Right lobe of liver (tissue), 6 donors: ENCODE measurements at regions not wholly inside any gene's neighbourhood (a gene's known extent, or its start where the extent isn't known, plus 50 kb on each side); places are given as distances from the start of the nearest gene placed in this dataset.
A peak's percentile ranks its signal among the peaks of the same experiment; 100 is the strongest.

ENCODE experiments used
- ATAC-seq, 4 donors: fragments of 200-7000 bp; cut with Tn5 transposase; one replicate each; pipeline ENCODE4 v1.9.1; 2020; ENCODE audit warnings: mild to moderate bottlenecking in 4 of 4, moderate library complexity in 4 of 4
- DNase-seq, 3 donors: peaks; one replicate each; pipeline ENCODE4 v3.0.0-alpha.2; 2020
- H3K27ac ChIP-seq, 3 donors: fragments of 200-600 bp; one replicate each; pipeline ENCODE4 v1.8.0; 2022
- H3K27me3 ChIP-seq, 2 donors: fragments of 200-600 bp; one replicate each; pipeline ENCODE4 v1.8.0; 2022
- H3K36me3 ChIP-seq, 4 donors: fragments of 200-600 bp; sonication (generic) in 1 of 4; one replicate each; pipeline versions ENCODE4 v1.5.1 to v1.8.0; 2017 to 2022; ENCODE audit warnings: control low read depth in 1 of 4
- H3K4me1 ChIP-seq, 4 donors: fragments of 200-600 bp; sonication (generic) in 1 of 4; one replicate each; pipeline versions ENCODE4 v1.5.1 to v1.8.0; 2017 to 2022; ENCODE audit warnings: control low read depth in 1 of 4
- H3K4me3 ChIP-seq, 3 donors: fragments of 200-600 bp; one replicate each; pipeline ENCODE4 v1.8.0; 2022
- H3K9me3 ChIP-seq, 4 donors: fragments of 200-600 bp; sonication (generic) in 1 of 4; one replicate each; pipeline versions ENCODE4 v1.5.1 to v1.8.0; 2017 to 2022; ENCODE audit warnings: control low read depth in 1 of 4
- CTCF ChIP-seq, 4 donors: fragments of 200-600 bp in 3 of 4; fragments of 450-650 bp in 1 of 4; IDR thresholded peaks; one replicate each; pipeline versions ENCODE4 v1.5.1 to v1.8.0; 2016 to 2022; ENCODE audit warnings: antibody characterized with exemption in 4 of 4, mild to moderate bottlenecking in 2 of 4
- POLR2A ChIP-seq: fragments of 450-650 bp; IDR thresholded peaks from one replicate; pipeline ENCODE4 v1.6.1; 2017; ENCODE audit warnings: antibody characterized with exemption, mild to moderate bottlenecking
- WGBS: methylation state at CpG from one replicate; pipeline ENCODE4 v1.1.6; 2018; ENCODE audit warnings: low coverage, low lambda C conversion rate; ENCODE audit not compliant: insufficient coverage; ENCODE audit errors: missing lambda C conversion rate; 5-methylcytosine and 5-hydroxymethylcytosine counted together
- intact Hi-C, 2 donors: fragments of 100-400 bp; cut with DNase I; formaldehyde crosslinking; loops; one replicate each; pipeline versions ENCODE4 v1.11.2 to v1.14.1; 2022
- donor health status: DM: no; HTN: yes; CAD: no.
- donor health status: DM: no; HTN: no; CAD: no.
- donor health status: DM: no; HTN: no; CAD: no.
- donor health status: DM: no; HTN: yes; CAD: no.
- donor health status: DM: no; HTN: yes; CAD: no.

DNA sequence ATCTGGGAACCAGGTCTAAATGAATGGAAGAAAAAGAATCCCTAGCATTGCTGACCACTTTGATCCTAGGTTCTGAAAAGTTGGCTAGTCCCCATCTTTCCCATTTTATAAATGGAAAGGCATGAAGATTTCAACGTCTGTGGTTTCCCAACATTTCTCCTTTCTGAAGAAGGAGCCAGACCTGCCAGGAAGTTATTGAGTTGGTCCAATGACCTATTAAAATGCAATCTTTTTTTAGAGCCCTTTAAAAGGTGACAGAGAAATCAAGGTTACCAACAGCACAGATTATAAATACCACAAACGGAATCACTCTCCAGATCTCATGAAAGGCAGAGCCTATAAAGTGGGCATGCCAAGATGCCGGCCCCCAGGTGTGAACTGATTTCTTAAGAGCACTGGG lies 505.6 kb upstream of the THBS1 start:
- no peaks in the 10 kb centered on the region for H3K4me1 ChIP-seq
- H3K27me3 ChIP-seq, result no peaks in the 10 kb centered on the region
- ATAC-seq (no peak), DNase-seq (no peak)
- H3K9me3 ChIP-seq, result no peaks in the 10 kb centered on the region
- intact Hi-C loops, result no loop called here
- no peak overlapping the region for H3K27ac ChIP-seq
- 41% methylated on average over 3 of the region's 3 CpGs for WGBS
- TF ChIP-seq POLR2A (no peak), CTCF (IDR thresholded peaks at IDR 0.05) (no peak)
- H3K36me3 ChIP-seq, result no peaks in the 10 kb centered on the region
- no peak overlapping the region for H3K4me3 ChIP-seq

DNA sequence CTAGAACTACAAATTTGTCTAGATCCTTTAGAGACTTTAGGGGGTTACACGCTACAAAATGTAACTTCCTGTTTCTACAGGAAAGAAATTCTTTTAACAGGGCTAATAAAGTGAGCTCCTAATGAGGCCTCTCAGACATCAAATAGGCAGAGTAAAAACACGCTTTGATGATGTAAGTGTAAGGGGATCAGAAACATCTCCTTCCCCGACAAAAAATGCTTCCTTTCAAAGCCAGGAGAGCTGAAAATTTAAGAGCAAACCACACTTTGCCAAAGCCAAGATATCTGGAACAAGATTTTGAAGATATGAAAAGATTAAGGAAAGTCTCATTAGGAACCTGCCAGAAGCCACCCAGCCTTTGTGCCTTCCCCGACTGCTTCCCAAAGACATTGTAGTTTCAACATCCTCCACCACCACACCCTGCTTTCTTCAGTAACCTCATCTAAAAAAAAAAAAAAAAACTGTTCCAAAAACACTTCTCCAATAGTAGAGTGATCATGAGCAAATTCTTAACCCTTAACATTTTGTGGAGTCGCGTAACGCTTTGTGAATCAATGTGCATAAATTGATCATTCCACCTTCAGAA lies 505.0 kb upstream of the THBS1 start:
- Histone ChIP-seq H3K27ac (no peak overlapping the region), H3K27me3 (no peaks in the 10 kb centered on the region), H3K9me3 (no peaks in the 10 kb centered on the region), H3K36me3 (no peaks in the 10 kb centered on the region), H3K4me3 (no peak overlapping the region), H3K4me1 (no peaks in the 10 kb centered on the region)
- intact Hi-C loops, result no loop called here
- DNase-seq (no peak), ATAC-seq (no peak)
- WGBS, result 53% methylated on average over 7 of the region's 7 CpGs
- no peak for TF ChIP-seq CTCF (IDR thresholded peaks at IDR 0.05)
- no peak for TF ChIP-seq POLR2A

DNA sequence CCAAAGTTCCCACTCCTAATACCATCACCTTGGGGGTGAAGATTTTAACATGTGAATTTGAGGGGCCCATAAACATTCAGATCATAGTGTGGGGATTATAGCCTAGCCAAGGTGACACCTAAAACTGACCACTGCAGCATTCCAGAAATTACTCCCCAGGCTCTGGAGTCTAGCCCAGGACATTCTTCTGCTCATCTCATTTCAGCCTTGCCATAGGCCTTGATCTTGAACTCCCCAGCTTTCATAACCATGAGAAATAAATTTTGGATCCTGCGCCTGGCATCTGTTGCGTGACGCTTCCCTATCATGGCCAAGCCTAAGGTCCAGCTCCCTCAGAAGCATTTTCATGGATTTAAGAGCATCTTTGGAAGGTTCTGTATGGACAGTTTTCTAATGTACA lies 502.9 kb upstream of the THBS1 start:
- intact Hi-C loops, result no loop called here

DNA sequence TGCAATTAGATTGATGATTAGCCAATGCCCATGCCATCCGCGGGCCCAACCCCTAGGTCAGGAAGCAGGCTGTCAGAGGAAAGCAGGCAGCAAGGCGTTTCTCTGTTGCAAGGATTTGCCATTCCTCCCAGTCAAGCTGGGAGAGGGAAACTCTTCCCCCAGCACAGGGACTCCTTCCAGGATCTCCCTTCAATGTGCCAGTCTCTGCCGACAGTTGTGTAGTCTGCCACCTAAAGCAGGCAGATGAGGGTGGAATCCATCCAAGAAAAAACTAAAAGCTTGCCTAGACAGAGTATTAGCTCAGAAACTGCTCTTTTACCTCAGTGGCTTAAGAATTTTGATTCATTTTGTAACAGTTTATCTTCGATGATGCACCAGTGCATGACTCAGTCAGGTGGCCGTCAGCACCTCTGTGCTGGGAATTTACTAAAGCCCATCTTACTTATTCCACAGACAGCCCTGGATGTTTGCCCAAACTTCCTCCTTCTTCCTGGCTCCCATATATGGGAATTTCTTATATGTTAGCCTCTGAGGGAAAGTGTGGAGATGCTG lies 501.5 kb upstream of the THBS1 start:
- Histone ChIP-seq H3K4me1 (no peaks in the 10 kb centered on the region), H3K36me3 (no peaks in the 10 kb centered on the region), H3K4me3 (no peak overlapping the region), H3K27me3 (no peaks in the 10 kb centered on the region), H3K27ac (no peak overlapping the region), H3K9me3 (no peaks in the 10 kb centered on the region)
- 61% methylated on average over 4 of the region's 6 CpGs for WGBS
- TF ChIP-seq POLR2A (no peak), CTCF (IDR thresholded peaks at IDR 0.05) (no peak)
- DNase-seq (peak in 1 of 3 donors; percentile 30), ATAC-seq (peak in 1 of 4 donors; percentile 22)
- intact Hi-C loops, result no loop called here

More for the DNA sequence above, 502.9 kb upstream of the THBS1 start:
- Histone ChIP-seq H3K4me1 (no peaks in the 10 kb centered on the region), H3K4me3 (no peak overlapping the region), H3K36me3 (no peaks in the 10 kb centered on the region), H3K9me3 (no peaks in the 10 kb centered on the region), H3K27ac (no peak overlapping the region), H3K27me3 (no peaks in the 10 kb centered on the region)
- TF ChIP-seq POLR2A (no peak), CTCF (IDR thresholded peaks at IDR 0.05) (no peak)
- 90% methylated on average over 3 of the region's 3 CpGs for WGBS
- ATAC-seq, result no peak
- no peak for DNase-seq
